ENCODE measurements at regions not wholly inside any gene's neighbourhood (a gene's known extent, or its start where the extent isn't known, plus 50 kb on each side); places are given as distances from the start of the nearest gene placed in this dataset.

- TF ChIP-seq CTCF (IDR thresholded peaks at IDR 0.05) (no peak), POLR2A (IDR thresholded peaks at IDR 0.05) (no peak)
Observed at GRCh38 chr12:19981944-19982343, 386.4 kb upstream of the PDE3A start.
